ENCODE measurements at regions not wholly inside any gene's neighbourhood (a gene's known extent, or its start where the extent isn't known, plus 50 kb on each side); places are given as distances from the start of the nearest gene placed in this dataset.

DNA sequence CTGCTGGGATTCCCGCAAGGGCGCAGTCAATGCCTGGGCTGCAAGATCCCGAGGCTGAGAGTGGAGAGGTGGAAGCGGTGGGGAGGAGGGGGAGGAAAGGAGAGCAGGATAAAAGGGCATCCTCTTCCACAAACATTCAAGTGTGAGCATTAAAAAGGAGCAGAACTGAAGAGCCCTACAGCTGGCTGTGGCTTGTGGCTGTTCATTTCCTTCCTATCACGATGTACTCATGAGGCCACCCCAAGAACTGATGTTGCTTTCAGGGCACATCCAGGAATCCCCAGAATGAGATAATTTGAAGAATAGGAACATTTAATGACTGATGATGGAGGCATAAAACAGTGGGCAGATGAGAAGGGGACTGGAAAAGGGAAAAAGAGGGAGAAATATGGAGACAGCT, 230.8 kb upstream of the SMIM21 start:
- Histone ChIP-seq H3K79me2 (ENCODE audit: insufficient read depth, low read length) (no peaks in the 10 kb centered on the region), H4K20me1 (ENCODE audit: low read depth, low read length) (no peaks in the 10 kb centered on the region), H3K4me2 (ENCODE audit: low read depth, low read length, poor library complexity, severe bottlenecking) (no peak overlapping the region), H3K9me2 (replicated peaks; ENCODE audit: insufficient read depth, low read length) (no peaks in the 10 kb centered on the region), H3K9me3 (ENCODE audit: insufficient read depth, low read length) (peaks cover 8% of the 10 kb centered on the region; the same call in 1 of the 2 replicates), H3F3A (ENCODE audit: insufficient read depth) (no peaks in the 10 kb centered on the region), H3K4me3 (ENCODE audit: insufficient read depth, low read length, poor library complexity, severe bottlenecking) (no peak overlapping the region), H3K27me3 (ENCODE audit: low read length) (no peaks in the 10 kb centered on the region), H2AFZ (ENCODE audit: low read depth, low read length, severe bottlenecking) (no peak overlapping the region), H3K27ac (ENCODE audit: low read depth, low read length) (no peak overlapping the region), H3K9ac (ENCODE audit: low read length) (no peak overlapping the region), H3K36me3 (ENCODE audit: low read length) (no peaks in the 10 kb centered on the region)
- TF ChIP-seq EZH2phosphoT487 (conservative IDR thresholded peaks at IDR 0.05; ENCODE audit: low read length) = no peak
- TF ChIP-seq, protein P1, sequence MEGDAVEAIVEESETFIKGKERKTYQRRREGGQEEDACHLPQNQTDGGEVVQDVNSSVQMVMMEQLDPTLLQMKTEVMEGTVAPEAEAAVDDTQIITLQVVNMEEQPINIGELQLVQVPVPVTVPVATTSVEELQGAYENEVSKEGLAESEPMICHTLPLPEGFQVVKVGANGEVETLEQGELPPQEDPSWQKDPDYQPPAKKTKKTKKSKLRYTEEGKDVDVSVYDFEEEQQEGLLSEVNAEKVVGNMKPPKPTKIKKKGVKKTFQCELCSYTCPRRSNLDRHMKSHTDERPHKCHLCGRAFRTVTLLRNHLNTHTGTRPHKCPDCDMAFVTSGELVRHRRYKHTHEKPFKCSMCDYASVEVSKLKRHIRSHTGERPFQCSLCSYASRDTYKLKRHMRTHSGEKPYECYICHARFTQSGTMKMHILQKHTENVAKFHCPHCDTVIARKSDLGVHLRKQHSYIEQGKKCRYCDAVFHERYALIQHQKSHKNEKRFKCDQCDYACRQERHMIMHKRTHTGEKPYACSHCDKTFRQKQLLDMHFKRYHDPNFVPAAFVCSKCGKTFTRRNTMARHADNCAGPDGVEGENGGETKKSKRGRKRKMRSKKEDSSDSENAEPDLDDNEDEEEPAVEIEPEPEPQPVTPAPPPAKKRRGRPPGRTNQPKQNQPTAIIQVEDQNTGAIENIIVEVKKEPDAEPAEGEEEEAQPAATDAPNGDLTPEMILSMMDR (IDR thresholded peaks at IDR 0.05; ENCODE audit: insufficient read depth, low read length, poor library complexity, severe bottlenecking) = no peak

DNA sequence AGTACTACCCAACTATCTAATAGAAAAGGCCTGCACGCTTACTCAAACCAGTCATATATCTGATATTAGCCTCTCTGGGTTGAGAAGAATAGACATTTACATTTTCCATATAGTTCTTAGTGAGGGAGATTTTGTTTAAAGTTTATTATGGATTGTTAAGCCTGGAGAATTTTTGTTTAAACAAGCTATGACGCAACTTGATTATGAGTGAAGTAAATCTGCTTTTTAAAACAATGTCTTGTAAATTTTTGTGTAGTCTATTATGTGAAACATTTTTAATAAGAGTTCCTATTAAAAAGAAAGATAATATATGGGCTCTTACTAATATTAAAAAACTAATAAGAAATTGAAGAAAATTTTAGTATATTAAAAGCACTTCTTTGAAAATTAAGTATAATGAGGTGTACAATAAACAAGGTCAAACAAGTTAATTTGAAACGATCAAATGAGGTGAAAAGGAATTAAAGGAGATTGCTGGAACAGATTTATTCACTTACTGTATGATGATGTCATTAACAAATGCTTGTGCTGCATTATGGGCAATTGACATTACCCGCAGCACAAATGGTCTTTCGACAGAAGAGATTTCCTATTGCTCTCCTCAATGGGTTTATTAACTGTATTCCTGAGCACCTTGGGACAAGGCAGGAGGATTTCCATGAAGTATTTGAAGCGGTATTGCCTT, 229.2 kb upstream of the SMIM21 start:
- H3K9me3 ChIP-seq (ENCODE audit: insufficient read depth, low read length) = peaks cover 5% of the 10 kb centered on the region; the same call in 1 of the 2 replicates
- no peaks in the 10 kb centered on the region for H3F3A ChIP-seq (ENCODE audit: insufficient read depth)
- no peak for TF ChIP-seq EZH2phosphoT487 (conservative IDR thresholded peaks at IDR 0.05; ENCODE audit: low read length)
- TF ChIP-seq, protein P1 (IDR thresholded peaks at IDR 0.05; ENCODE audit: insufficient read depth, low read length, poor library complexity, severe bottlenecking) = no peak
- no peak overlapping the region for H3K4me2 ChIP-seq (ENCODE audit: low read depth, low read length, poor library complexity, severe bottlenecking)
- no peak overlapping the region for H3K4me3 ChIP-seq (ENCODE audit: insufficient read depth, low read length, poor library complexity, severe bottlenecking)
- no peaks in the 10 kb centered on the region for H3K79me2 ChIP-seq (ENCODE audit: insufficient read depth, low read length)
- H4K20me1 ChIP-seq (ENCODE audit: low read depth, low read length) = no peaks in the 10 kb centered on the region
- no peak overlapping the region for H3K9ac ChIP-seq (ENCODE audit: low read length)
- no peaks in the 10 kb centered on the region for H3K36me3 ChIP-seq (ENCODE audit: low read length)
- no peaks in the 10 kb centered on the region for H3K27me3 ChIP-seq (ENCODE audit: low read length)
- H2AFZ ChIP-seq (ENCODE audit: low read depth, low read length, severe bottlenecking) = no peak overlapping the region
- H3K9me2 ChIP-seq (replicated peaks; ENCODE audit: insufficient read depth, low read length) = no peaks in the 10 kb centered on the region
- no peak overlapping the region for H3K27ac ChIP-seq (ENCODE audit: low read depth, low read length)

DNA sequence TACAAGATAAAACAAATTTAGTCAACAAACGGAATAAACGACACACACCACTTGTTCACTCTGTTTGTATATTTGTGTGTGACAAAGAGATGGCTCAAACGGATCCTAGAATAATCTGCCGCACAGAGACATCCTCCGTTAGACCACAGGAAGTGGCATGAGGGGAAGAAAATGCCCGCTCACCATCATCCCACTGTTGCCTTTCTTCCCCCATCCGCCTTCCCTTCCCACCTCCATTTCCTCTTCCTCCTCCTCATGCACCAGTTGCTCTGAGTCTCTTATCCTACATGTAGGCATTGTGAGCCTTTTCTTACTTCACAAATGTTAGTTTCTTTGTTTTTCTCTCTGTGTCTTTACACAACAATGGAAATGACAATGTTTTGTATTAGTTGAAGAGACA, 228.5 kb upstream of the SMIM21 start:
- no peaks in the 10 kb centered on the region for H3F3A ChIP-seq (ENCODE audit: insufficient read depth)
- H3K36me3 ChIP-seq (ENCODE audit: low read length) = no peaks in the 10 kb centered on the region
- no peak overlapping the region for H3K9ac ChIP-seq (ENCODE audit: low read length)
- H3K9me2 ChIP-seq (replicated peaks; ENCODE audit: insufficient read depth, low read length) = no peaks in the 10 kb centered on the region
- H3K4me2 ChIP-seq (ENCODE audit: low read depth, low read length, poor library complexity, severe bottlenecking) = no peak overlapping the region
- no peak overlapping the region for H2AFZ ChIP-seq (ENCODE audit: low read depth, low read length, severe bottlenecking)
- no peak overlapping the region for H3K4me3 ChIP-seq (ENCODE audit: insufficient read depth, low read length, poor library complexity, severe bottlenecking)
- H3K27me3 ChIP-seq (ENCODE audit: low read length) = no peaks in the 10 kb centered on the region
- TF ChIP-seq, protein P1 (IDR thresholded peaks at IDR 0.05; ENCODE audit: insufficient read depth, low read length, poor library complexity, severe bottlenecking) = no peak
- no peak for TF ChIP-seq EZH2phosphoT487 (conservative IDR thresholded peaks at IDR 0.05; ENCODE audit: low read length)
- no peaks in the 10 kb centered on the region for H3K79me2 ChIP-seq (ENCODE audit: insufficient read depth, low read length)
- H4K20me1 ChIP-seq (ENCODE audit: low read depth, low read length) = no peaks in the 10 kb centered on the region
- peaks cover 4% of the 10 kb centered on the region; the same call in 1 of the 2 replicates for H3K9me3 ChIP-seq (ENCODE audit: insufficient read depth, low read length)
- H3K27ac ChIP-seq (ENCODE audit: low read depth, low read length) = no peak overlapping the region
